AG04449 (cell line): ENCODE measurements at regions not wholly inside any gene's neighbourhood (a gene's known extent, or its start where the extent isn't known, plus 50 kb on each side); places are given as distances from the start of the nearest gene placed in this dataset.

Experiments used
- CTCF ChIA-PET: fragments of 350-600 bp; formaldehyde crosslinking; extraction: SDS; loops from one replicate; lab custom pipeline; 2021; ENCODE audit warnings: antibody characterized with exemption; lab: Yijun Ruan, JAX
- POLR2A ChIA-PET: fragments of 400-600, 350-600 bp; formaldehyde crosslinking; extraction: SDS; loops from one replicate; lab custom pipeline; 2020; ENCODE audit warnings: antibody characterized with exemption, inconsistent platforms; lab: Yijun Ruan, JAX
- DNase-seq: peaks from one replicate; pipeline ENCODE4 v3.0.0-alpha.2; 2010; ENCODE audit warnings: low read depth, low spot score
- H3K4me3 ChIP-seq: 2 replicates; pipeline ENCODE4 v1.5.1; 2011; ENCODE audit warnings: low read depth, mild to moderate bottlenecking, control low read depth, low read length
- CTCF ChIP-seq: IDR thresholded peaks from one replicate; pipeline ENCODE4 v1.5.1; 2011; ENCODE audit warnings: mild to moderate bottlenecking, moderate library complexity, low read length, control low read depth, inconsistent platforms; ENCODE audit not compliant: insufficient read depth; ENCODE audit errors: missing control alignments

- TF ChIP-seq CTCF = no peak
- CTCF ChIA-PET = no interaction called here
- no peak for DNase-seq
- no peak overlapping the region for H3K4me3 ChIP-seq
- POLR2A ChIA-PET = no interaction called here
Measured at GRCh38 chr12:58079806-58080205, 138.4 kb downstream of the ATP23 start.

- ChIA-PET POLR2A (no interaction called here), CTCF (no interaction called here)
- no peak for DNase-seq
- H3K4me3 ChIP-seq = no peak overlapping the region
- TF ChIP-seq CTCF = no peak
Measured at GRCh38 chr12:58081488-58081887, 140.1 kb downstream of the ATP23 start.

GRCh38 chr12:58082996-58083395 lies 141.6 kb downstream of the ATP23 start:
- ChIA-PET POLR2A (no interaction called here), CTCF (no interaction called here)
- DNase-seq = no peak
- TF ChIP-seq CTCF = no peak
- H3K4me3 ChIP-seq = no peak overlapping the region

- CTCF ChIA-PET = no interaction called here
- H3K4me3 ChIP-seq = no peak overlapping the region
- POLR2A ChIA-PET = no interaction called here
Measured at GRCh38 chr12:58086006-58086405, 144.6 kb downstream of the ATP23 start.

GRCh38 chr12:58086930-58087329 lies 145.6 kb downstream of the ATP23 start:
- CTCF ChIA-PET = no interaction called here
- POLR2A ChIA-PET = no interaction called here
- no peak for TF ChIP-seq CTCF
- no peak overlapping the region for H3K4me3 ChIP-seq
- DNase-seq = no peak

More at GRCh38 chr12:58086006-58086405, 144.6 kb downstream of the ATP23 start:
- no peak for TF ChIP-seq CTCF
- DNase-seq = no peak

- H3K4me3 ChIP-seq = no peak overlapping the region
- no peak for DNase-seq
- ChIA-PET POLR2A (no interaction called here), CTCF (no interaction called here)
- TF ChIP-seq CTCF = no peak
Measured at GRCh38 chr12:58087423-58088127, 146.2 kb downstream of the ATP23 start.
